NCI-H1694 treated with DMSO at 0.1 percent for 48 hours (cell line): ENCODE measurements at regions not wholly inside any gene's neighbourhood (a gene's known extent, or its start where the extent isn't known, plus 50 kb on each side); places are given as distances from the start of the nearest gene placed in this dataset.

Experiments used
- DNase-seq: peaks from one replicate; lab custom pipeline; 2025; lab: John Stamatoyannopoulos, UW

- no peak for DNase-seq
These were observed 161.8 kb upstream of the CSF3R start for GRCh38 chr1:36644556-36644955.

- no peak for DNase-seq
These were observed 160.9 kb upstream of the CSF3R start for GRCh38 chr1:36643371-36644270.

- DNase-seq: no peak
These were observed 160.1 kb upstream of the CSF3R start for GRCh38 chr1:36642802-36643201.

GRCh38 chr1:36641776-36642175 is 159.1 kb upstream of the CSF3R start:
- DNase-seq: no peak

- DNase-seq: no peak
These were observed 156.7 kb upstream of the CSF3R start for GRCh38 chr1:36639461-36639860.

- DNase-seq: no peak
These were observed 155.6 kb upstream of the CSF3R start for GRCh38 chr1:36638268-36638667.

- no peak for DNase-seq
These were observed 153.5 kb upstream of the CSF3R start for GRCh38 chr1:36636206-36636605.

- no peak for DNase-seq
These were observed 152.6 kb upstream of the CSF3R start for GRCh38 chr1:36635284-36635683.

GRCh38 chr1:36628804-36629203 is 146.1 kb upstream of the CSF3R start:
- no peak for DNase-seq

GRCh38 chr1:36626435-36626834 is 143.7 kb upstream of the CSF3R start:
- no peak for DNase-seq

GRCh38 chr1:36625935-36626310 is 143.2 kb upstream of the CSF3R start:
- no peak for DNase-seq

- DNase-seq: no peak
These were observed 142.7 kb upstream of the CSF3R start for GRCh38 chr1:36625253-36625934.

- DNase-seq: no peak
These were observed 141.8 kb upstream of the CSF3R start for GRCh38 chr1:36624466-36624865.

GRCh38 chr1:36622741-36623648 is 140.3 kb upstream of the CSF3R start:
- DNase-seq: no peak

GRCh38 chr1:36621531-36621930 is 138.8 kb upstream of the CSF3R start:
- DNase-seq: no peak

- DNase-seq: no peak
These were observed 137.4 kb upstream of the CSF3R start for GRCh38 chr1:36620142-36620541.

GRCh38 chr1:36614991-36615390 is 132.3 kb upstream of the CSF3R start:
- DNase-seq: no peak

GRCh38 chr1:36614571-36614970 is 131.9 kb upstream of the CSF3R start:
- no peak for DNase-seq

- DNase-seq: no peak
These were observed 131.0 kb upstream of the CSF3R start for GRCh38 chr1:36613721-36614120.

GRCh38 chr1:36612881-36613280 is 130.2 kb upstream of the CSF3R start:
- no peak for DNase-seq

- DNase-seq: no peak
These were observed 129.4 kb upstream of the CSF3R start for GRCh38 chr1:36612121-36612520.

- peak; percentile 72 for DNase-seq
These were observed 126.7 kb upstream of the CSF3R start for GRCh38 chr1:36609241-36610027.
